ENCODE measurements at regions not wholly inside any gene's neighbourhood (a gene's known extent, or its start where the extent isn't known, plus 50 kb on each side); places are given as distances from the start of the nearest gene placed in this dataset.

- no peak for DNase-seq
These were observed 315.2 kb downstream of the FOXL1 start for GRCh38 chr16:86893506-86893905.

GRCh38 chr16:86894029-86894567, 315.7 kb downstream of the FOXL1 start:
- no peak for DNase-seq

- DNase-seq: no peak
These were observed 316.6 kb downstream of the FOXL1 start for GRCh38 chr16:86894925-86895324.

- no peak for DNase-seq
These were observed 317.3 kb downstream of the FOXL1 start for GRCh38 chr16:86895606-86896005.

- DNase-seq: no peak
These were observed 318.6 kb downstream of the FOXL1 start for GRCh38 chr16:86896976-86897375.

GRCh38 chr16:86897486-86897885, 319.1 kb downstream of the FOXL1 start:
- DNase-seq: no peak

- no peak for DNase-seq
These were observed 320.0 kb downstream of the FOXL1 start for GRCh38 chr16:86898386-86898785.

- DNase-seq: no peak
These were observed 320.8 kb downstream of the FOXL1 start for GRCh38 chr16:86899151-86899550.

GRCh38 chr16:86899757-86900156, 321.4 kb downstream of the FOXL1 start:
- peak; percentile 30 for DNase-seq

GRCh38 chr16:86901483-86901882, 323.1 kb downstream of the FOXL1 start:
- peak; percentile 34 for DNase-seq

GRCh38 chr16:86902656-86903001, 324.3 kb downstream of the FOXL1 start:
- DNase-seq: no peak

- DNase-seq: no peak
These were observed 324.7 kb downstream of the FOXL1 start for GRCh38 chr16:86903068-86903467.

- no peak for DNase-seq
These were observed 327.0 kb downstream of the FOXL1 start for GRCh38 chr16:86905302-86905701.

GRCh38 chr16:86906623-86907022, 328.3 kb downstream of the FOXL1 start:
- DNase-seq: no peak

- no peak for DNase-seq
These were observed 331.2 kb downstream of the FOXL1 start for GRCh38 chr16:86909359-86910160.

- no peak for DNase-seq
These were observed 331.9 kb downstream of the FOXL1 start for GRCh38 chr16:86910161-86910769.

GRCh38 chr16:86911437-86911958, 333.1 kb downstream of the FOXL1 start:
- DNase-seq: no peak

GRCh38 chr16:86913886-86914285, 335.5 kb downstream of the FOXL1 start:
- DNase-seq: no peak

GRCh38 chr16:86914876-86915717, 336.7 kb downstream of the FOXL1 start:
- no peak for DNase-seq

GRCh38 chr16:86917471-86918365, 339.4 kb downstream of the FOXL1 start:
- DNase-seq: no peak

- no peak for DNase-seq
These were observed 340.3 kb downstream of the FOXL1 start for GRCh38 chr16:86918637-86919036.

GRCh38 chr16:86919078-86919477, 340.7 kb downstream of the FOXL1 start:
- no peak for DNase-seq

All from EL (cell line).